ENCODE measurements at regions not wholly inside any gene's neighbourhood (a gene's known extent, or its start where the extent isn't known, plus 50 kb on each side); places are given as distances from the start of the nearest gene placed in this dataset.

DNA sequence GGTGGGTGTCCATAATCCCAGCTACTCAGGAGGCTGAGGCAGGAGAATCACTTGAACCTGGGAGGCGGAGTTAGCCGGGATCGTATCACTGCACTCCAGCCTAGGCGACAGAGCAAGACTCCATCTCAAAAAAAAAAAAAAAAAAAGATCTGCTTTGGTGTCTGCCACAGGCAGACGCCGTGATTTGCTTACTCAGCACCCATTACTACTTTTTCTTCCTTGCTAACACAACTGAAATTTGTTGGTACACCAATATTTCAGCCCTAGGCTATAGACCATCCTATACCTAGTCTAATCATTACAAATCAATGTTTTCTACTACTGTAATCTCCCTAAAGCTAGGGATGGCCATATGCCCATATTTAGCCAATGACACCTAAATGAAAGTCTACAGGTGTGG is 53.5 kb upstream of the PARD3 start:
- no peak for DNase-seq (ENCODE audit: low read depth)

DNA sequence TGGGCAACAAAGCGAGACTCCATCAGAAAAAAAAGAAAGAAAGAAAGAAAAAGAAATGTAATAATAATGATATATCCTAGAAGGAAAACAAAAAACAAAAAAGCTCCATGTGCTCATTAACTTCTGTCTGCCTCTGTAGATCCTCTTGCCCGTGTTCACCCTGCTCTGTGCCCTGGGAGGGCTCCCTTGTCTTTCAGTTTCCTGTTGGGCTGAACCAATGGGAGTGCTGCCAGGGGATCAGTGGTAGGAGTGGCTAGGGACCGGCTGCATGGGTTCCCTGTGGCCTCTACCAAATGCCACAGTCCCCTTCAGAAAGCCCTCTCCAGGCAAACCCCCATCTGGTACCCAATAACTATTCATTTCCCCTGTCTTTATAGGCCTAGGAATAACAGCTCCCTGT is 51.8 kb upstream of the PARD3 start:
- no peak for DNase-seq (ENCODE audit: low read depth)
